ENCODE measurements at regions not wholly inside any gene's neighbourhood (a gene's known extent, or its start where the extent isn't known, plus 50 kb on each side); places are given as distances from the start of the nearest gene placed in this dataset.

DNA sequence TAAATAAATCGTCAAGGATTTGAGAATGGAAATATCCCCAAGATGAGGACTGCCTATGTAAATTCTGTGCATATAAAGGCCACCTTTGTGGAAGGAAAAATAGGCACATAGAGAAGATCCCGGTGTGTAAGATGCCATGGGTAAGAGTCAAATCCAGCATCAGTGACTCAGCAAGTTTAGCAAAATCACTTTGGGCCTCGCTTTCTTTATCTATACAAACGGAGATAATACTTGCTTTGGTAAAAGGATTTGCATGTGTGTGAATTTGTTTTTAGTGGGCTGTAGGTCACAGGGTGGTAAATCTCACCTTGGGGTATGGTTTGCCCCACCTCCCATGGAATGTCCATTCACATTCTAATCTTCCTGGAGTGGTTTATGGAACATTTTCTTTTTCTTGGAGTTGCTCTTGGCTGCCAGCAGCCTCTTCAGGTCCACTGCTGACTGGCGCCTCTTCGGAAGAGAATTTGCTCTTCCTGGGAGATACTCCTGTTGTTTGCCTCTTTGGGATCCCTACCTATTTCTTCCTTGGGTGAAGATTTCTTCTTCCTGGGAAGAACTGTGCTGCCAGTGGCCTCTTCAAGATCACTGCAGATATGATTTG lies 587.6 kb downstream of the CDH11 start:
- DNase-seq = no peak

DNA sequence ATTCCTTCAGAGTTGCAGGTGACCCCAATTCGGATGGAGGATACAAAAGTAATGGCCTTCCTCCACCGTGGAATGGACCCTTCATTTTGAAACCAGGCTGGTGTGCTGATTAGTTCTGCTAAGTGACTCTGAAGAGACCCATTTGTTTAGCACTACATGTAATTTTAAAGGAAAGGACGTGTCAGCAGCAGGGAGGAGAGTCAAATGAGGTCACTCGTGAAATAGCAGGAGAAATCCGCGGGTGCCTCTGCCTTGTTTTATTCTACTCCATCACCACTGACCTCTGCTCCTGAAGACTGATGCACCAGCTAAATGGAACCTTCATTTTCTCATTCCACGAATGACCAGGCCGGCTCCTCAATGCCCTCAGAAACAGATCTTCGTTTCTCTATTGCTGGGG lies 589.2 kb downstream of the CDH11 start:
- no peak for DNase-seq

DNA sequence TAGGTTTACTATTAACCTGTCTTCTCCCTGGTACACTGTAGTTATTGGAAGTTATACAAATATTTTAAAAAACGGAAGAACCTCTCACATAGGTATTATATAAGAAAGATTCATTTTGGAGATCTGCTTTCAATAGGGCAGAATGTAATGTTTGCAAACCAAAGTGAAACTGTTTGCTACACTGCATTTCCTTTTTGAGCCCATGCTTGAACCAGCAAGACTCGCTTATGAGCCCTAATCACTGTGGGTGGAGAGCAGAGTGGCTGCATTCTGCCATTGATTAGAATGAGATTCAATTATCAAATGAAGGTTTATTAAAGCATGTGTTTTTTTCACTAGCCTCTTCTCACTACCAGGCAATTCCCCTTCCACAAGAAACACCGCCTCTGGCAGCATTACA lies 589.7 kb downstream of the CDH11 start:
- DNase-seq = no peak

- no peak for DNase-seq
Observed at GRCh38 chr16:64531401-64531800, 590.5 kb downstream of the CDH11 start.

DNA sequence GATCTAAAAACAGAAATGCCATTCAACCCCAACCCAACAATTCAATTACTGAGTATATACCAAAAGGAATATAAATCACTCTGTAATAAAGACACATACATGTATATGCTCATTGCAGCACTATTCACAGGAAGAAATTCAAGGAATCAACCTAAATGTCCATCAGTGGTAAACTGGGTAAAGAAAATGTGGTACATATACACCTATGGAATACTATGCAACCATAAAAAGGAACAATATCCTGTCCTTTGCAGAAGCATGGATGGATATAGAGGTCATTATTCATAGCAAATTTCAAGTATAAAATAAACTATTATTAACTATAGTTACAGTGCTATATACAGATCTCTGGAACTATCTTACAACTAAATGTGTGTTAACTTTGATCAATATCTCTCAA lies 599.3 kb downstream of the CDH11 start:
- DNase-seq = no peak

DNA sequence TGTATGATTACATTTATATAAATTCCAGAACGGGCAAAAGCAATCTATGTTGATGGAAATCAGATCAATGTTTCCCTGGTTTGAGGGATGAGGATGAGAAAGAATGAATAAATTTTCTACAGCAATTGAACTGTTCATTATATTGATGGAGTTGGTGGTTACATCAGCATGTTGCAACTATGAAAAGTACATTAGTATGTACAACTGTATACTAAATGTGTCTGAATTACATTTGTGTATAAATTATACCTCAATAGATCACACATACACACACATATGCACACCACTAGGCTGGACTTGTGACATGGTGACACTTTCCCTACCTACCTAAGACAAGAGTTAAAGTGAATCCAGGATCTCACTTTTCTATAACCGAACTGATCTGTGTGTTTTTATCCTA lies 608.0 kb downstream of the CDH11 start:
- DNase-seq = no peak

DNA sequence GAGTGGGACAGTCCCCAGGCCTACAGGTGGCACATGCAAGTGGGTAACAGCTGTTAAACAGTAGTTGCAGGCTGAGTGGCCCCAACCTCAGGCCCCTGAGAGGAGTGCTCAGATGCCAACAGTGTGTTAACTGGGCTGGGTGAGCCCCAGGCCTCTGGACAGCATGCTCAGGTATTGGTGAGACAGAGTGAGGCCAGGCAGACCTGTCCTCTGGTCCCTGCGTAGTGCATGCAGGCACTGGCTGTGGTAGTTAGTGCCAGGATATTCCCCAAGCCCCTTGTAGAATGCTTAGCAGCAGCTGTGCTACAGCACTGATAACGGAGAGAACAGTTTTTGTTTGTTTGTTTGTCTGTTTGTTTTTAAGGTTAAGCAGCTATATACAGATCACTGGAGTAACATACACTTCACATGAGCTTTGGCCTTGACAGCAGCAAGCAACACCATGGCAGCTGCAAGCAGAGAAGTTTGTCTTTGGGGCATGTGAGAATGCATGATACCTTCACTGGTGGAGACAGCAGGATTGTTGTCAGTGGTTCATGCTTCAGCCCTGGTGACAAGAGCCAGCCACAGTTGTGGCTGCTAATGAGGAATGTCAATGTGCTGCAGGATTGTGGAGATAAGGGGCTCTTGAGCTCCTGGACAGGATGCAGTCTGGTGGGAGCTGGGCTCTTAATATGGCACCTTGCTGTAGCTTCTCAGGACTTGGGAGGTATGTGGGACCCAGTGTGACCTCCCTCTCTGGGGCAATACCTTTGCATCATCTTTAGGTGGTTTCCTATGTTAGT lies 614.4 kb downstream of the CDH11 start:
- DNase-seq = no peak

DNA sequence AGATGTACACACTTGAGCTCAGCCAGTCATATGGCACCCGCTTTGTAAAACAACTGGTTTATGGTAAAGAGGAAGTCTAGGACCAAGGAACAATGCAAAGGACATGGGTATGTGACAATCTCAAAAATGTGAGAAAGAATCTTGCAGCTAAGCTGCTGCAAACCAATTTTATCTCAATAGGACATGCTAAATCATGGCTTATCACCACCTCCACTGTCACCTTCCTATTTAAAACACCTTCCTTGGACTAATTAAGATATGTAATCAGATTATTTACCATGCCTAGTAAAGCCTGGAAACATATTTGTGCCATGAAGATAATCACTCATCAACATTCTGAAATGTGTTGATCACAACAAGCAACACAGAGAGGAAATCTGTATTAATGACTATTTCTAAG lies 622.7 kb downstream of the CDH11 start:
- DNase-seq = no peak

DNA sequence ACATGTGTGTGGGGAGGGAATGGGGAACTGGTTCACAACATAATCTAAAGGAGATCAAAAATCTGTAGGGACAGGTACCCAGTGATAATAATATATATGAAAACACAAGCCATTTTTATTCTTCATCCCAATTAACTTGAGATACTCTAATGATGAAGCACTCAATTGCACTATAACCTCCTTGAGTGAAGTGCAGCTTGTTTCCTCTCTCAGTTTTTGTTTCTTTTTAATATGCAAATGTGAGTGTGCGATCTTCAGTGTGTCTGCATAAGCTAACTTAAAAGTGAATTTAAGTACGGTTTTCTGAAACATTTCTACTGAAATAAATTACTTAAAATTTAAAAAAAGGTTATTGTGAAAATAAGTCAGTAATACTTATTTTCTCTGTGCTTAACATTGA lies 623.5 kb downstream of the CDH11 start:
- DNase-seq = no peak

DNA sequence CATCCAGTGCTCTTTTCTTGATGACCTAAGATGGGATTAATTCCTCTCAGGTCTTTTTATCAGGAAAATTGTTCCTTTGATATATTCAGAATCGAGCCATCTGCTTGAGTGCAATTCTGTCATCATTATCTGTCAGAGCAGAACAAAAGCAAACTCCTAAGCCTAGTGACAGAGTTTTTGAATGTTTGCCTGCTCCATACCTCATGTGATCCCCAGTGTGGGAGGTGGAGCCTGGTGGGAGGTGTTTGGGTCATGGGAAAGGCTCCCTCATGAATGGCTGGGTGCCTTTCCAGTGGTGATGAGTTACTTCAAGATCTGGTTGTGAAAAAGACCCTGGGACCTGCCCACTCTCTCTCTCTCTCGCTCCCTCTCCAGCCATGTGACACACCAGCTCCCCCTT lies 628.2 kb downstream of the CDH11 start:
- no peak for DNase-seq

DNA sequence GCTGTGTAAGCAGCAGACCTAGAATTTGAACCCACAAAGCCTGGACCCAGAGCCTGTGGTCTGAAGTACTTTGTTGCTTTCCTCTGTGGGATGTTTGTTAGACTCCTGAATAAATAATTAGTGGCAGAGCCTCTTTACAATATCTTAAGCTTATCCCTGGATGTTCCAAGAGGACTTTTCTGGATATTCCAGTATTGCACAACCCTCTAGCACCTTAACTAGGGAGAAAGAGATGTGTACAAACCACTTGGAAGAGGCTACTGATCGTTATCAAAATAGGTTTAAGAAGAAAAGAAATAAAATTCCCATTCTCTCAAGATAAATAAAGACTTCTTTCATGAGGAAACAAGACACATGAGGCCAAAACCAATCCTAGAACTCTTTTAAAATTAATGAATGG lies 632.4 kb downstream of the CDH11 start:
- DNase-seq = no peak

DNA sequence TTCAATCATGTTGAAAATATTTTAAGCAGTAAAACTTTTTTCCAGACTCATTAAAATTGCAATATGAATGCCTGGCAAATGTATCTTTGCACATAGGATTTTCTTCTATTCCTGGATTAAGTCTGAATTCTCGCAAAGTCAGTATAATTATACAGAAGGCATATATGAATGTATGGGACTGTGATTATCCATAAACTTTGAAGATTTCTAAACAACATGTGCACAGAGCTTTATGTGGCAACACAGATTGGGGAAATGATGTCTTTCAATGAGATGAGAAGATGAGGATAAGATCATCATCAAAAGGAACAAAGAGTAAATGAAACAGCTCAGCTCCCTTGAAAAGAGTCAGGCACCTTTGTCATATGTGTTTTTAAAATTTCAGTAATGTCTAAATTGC lies 635.3 kb downstream of the CDH11 start:
- no peak for DNase-seq

GRCh38 chr16:64481497-64481896 lies 640.4 kb downstream of the CDH11 start:
- no peak for DNase-seq

DNA sequence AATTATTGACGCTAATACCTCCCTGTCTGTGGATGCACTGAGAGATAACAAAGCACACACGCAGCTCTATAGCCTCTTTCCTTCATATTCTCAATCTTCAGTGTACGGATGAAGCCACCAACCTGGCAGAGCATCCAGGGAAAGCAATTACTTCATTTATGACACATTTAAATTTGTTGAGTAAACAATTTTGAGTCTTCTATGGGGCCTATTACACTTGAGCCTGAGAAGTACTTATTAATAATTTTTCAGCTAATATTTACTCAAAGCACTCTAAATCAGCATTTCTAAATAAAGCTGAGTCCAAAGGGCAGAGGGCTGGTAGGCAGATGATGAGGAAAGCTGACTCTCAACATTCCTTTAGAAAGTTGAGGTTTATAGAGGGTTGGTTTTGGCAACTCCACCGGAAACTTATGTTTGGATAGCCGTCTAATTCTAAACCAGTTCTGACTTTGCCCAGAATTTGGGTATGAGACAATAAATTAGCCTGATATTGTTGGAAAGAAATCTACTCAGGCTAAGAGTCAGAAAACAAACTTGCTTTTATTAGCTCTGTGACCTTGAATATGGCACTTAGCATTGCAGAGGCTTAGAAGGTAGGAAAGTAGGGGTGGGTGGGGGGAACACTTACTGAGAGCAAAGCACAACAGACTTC lies 643.5 kb downstream of the CDH11 start:
- no peak for DNase-seq

DNA sequence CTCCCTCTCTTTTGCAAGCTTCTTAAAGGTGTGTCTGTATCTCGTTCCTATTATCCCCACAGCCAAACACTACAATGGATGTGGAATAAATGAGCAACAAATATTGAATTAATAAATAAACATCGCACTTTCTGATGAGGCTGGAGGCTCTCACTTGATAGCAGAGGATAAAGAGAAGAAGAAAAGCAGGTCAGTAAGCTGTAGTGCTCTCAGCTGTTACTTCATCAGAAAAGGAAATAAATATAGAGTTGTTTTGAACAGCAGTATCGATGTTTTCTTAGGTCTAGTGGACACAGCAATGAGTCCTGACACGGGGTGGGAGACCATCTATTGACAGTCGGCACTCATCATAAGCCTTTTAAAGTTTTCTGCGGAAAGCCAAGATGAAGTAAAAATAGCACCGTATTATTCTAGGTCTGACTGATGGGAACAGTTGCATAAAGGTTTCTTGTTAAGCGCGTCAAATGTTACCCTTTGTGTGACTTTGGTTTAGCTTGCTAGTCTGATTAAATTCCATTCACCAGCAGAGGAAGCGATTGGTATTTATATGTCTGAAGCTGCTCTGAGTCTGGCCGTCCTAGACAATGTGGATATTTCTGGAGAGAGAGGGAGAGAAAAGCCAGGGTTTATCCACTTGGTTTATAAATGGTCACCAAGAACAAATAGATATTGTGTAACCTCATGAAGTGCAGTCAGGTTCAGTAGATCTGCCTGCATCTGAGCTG lies 646.1 kb downstream of the CDH11 start:
- DNase-seq = no peak

- no peak for DNase-seq
Observed at GRCh38 chr16:64470916-64471315, 650.9 kb downstream of the CDH11 start.

DNA sequence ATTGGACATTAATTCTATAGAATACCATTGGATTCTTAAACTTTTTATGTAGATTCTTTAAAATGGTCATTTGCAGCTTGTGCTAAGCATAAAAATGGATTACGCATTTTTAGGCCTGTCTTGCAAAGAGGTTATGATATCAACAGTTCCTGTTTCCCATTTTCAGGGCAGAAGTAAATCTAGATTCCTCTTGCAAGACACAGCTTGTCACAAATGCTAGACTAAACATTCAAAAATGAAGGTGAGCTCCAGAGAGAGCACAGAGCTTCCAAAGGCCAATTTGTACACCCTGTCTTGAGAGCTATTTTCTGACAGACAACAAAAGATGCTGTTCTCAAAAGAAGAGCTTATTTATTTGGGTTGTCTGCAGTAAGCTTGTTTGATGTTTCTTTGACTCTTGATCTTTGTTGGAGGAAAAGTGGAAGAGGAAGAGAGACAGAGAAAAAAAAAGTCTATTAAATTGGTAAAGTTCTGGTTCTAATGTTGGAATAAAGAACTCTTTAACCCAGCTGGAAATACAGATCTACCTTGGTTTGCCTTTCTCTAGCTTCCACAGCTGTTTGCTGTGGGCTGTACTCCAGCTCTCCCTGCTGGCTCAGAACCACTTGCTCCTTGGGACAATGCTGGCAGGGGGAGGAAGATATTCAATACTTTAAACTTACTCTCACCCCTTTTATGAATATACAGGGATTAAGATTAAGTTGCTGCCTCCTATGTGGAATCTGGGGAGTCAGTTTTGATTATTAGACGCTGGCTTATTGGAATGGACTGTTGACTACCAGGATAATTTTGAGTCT lies 651.8 kb downstream of the CDH11 start:
- no peak for DNase-seq

- DNase-seq = no peak
Observed at GRCh38 chr16:64469351-64469750, 652.5 kb downstream of the CDH11 start.

GRCh38 chr16:64468515-64469090 lies 653.3 kb downstream of the CDH11 start:
- DNase-seq = no peak

GRCh38 chr16:64459821-64460220 lies 662.0 kb downstream of the CDH11 start:
- DNase-seq = no peak

GRCh38 chr16:64459402-64459801 lies 662.5 kb downstream of the CDH11 start:
- DNase-seq = no peak

DNA sequence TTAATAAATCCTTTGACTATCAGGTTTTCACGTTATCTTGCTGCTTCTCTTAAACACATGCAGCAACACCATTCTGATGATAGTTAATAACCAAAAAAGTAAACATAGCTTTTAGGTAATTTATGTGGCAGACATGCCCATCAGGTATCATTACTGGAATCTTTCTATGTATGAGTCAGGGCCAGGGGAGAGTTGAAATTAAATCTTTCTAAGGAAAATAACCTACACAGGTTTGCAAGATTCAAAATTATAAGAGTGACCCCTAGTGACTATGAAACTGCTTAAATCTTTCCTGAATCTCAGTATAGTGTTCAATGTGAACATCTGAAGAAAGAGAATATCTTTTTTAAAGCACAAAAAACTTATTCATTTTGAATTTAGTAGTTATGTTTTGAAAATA lies 666.6 kb downstream of the CDH11 start:
- DNase-seq = no peak

Measured in skin of body (tissue), 1 donor.